ENCODE measurements at regions not wholly inside any gene's neighbourhood (a gene's known extent, or its start where the extent isn't known, plus 50 kb on each side); places are given as distances from the start of the nearest gene placed in this dataset.

GRCh38 chr16:79419148-79419547, 181.4 kb downstream of the MAF start:
- TF ChIP-seq EZH2 (IDR thresholded peaks at IDR 0.05; ENCODE audit: low read depth, unreplicated experiment) (no peak), CTCF (conservative IDR thresholded peaks at IDR 0.05; ENCODE audit: low read depth in 2 of 2) (no peak), EZH2phosphoT487 (IDR thresholded peaks at IDR 0.05; ENCODE audit: unreplicated experiment) (no peak), JUNB (IDR thresholded peaks at IDR 0.05; ENCODE audit: unreplicated experiment) (no peak), CREB1 (CRISPR knock-in tag; IDR thresholded peaks at IDR 0.05; ENCODE audit: low read depth) (no peak)
